ENCODE measurements at regions not wholly inside any gene's neighbourhood (a gene's known extent, or its start where the extent isn't known, plus 50 kb on each side); places are given as distances from the start of the nearest gene placed in this dataset.

DNA sequence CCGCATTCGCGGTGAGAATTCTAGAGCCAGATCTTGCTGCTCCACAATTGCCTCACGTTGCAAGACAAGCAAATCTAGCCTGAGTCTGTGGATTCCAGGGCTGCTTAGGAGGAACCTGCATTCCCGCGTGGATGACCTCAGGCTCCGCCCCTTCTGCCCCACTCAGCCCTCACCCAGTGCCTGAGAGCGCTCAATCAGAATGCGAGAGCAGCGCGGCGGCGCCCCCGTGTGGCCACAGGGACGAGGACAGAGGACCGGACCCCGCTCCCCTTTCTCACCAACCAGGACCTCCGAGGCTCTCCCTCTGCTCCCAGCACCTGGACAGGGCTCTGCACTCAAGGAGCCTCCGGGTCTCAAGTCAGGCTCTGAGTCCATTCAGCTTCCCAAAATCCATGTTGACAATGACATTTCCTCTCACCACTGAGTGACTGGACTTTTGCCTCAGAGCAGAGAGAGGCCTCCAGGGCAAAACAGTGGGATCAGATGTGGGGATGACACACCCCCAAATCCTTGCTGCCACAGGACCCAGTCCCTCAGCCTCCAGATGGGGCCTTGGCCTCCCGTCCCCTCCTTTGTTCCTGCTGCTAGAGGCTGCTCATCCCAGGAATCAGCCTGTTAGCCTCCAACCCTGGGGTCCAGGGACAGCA, 52.0 kb downstream of the RPP21 start:
- no peaks in the 10 kb centered on the region for H3K36me3 ChIP-seq (ENCODE audit: low read depth, missing control alignments)
- intact Hi-C loops (cut with DNase I; ENCODE audit: low total_unique reads), result no loop called here
- 11 to 26% methylated on average over 7 to 20 of the region's 20 CpGs for WGBS, 2 donors
- TF ChIP-seq, protein P1, sequence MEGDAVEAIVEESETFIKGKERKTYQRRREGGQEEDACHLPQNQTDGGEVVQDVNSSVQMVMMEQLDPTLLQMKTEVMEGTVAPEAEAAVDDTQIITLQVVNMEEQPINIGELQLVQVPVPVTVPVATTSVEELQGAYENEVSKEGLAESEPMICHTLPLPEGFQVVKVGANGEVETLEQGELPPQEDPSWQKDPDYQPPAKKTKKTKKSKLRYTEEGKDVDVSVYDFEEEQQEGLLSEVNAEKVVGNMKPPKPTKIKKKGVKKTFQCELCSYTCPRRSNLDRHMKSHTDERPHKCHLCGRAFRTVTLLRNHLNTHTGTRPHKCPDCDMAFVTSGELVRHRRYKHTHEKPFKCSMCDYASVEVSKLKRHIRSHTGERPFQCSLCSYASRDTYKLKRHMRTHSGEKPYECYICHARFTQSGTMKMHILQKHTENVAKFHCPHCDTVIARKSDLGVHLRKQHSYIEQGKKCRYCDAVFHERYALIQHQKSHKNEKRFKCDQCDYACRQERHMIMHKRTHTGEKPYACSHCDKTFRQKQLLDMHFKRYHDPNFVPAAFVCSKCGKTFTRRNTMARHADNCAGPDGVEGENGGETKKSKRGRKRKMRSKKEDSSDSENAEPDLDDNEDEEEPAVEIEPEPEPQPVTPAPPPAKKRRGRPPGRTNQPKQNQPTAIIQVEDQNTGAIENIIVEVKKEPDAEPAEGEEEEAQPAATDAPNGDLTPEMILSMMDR (IDR thresholded peaks at IDR 0.05), result peak in 2 of 3 experiments; percentile 71 to 77
- TF ChIP-seq POLR2A (IDR thresholded peaks at IDR 0.05), result no peak
- H3K9me3 ChIP-seq, result no peaks in the 10 kb centered on the region
- H3K4me1 ChIP-seq, result no peaks in the 10 kb centered on the region
- no peak overlapping the region for H3K27ac ChIP-seq
- H3K27me3 ChIP-seq, result no peaks in the 10 kb centered on the region
- DNase-seq, result peak; percentile 91
- no peak overlapping the region for H3K4me3 ChIP-seq

DNA sequence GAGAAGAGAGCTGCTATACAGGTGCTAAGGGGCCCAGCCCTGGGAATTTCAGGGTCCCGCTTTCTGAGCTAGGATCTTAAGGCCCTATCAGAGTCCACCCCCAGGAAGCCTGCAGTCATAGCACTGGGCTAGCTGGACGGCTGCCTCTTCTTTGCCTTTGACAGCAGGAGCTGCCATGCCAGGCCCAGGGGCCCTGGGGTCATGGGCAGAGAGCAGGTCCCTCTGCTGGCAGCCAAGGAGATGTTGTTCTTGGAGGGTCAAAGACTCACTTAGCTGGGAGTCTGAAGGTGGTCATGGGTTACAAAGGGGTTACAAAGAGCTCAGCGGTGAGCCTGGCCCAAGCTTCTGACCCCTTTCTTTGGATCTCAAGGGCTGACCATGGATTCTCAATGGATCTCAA, 52.7 kb downstream of the RPP21 start:
- 76 to 81% methylated on average over 3 of the region's 3 CpGs for WGBS, 2 donors
- H3K36me3 ChIP-seq (ENCODE audit: low read depth, missing control alignments), result no peaks in the 10 kb centered on the region
- no peak for DNase-seq
- no peak for TF ChIP-seq POLR2A (IDR thresholded peaks at IDR 0.05)
- TF ChIP-seq, protein P1 (IDR thresholded peaks at IDR 0.05), result no peak
- H3K9me3 ChIP-seq, result no peaks in the 10 kb centered on the region
- intact Hi-C loops (cut with DNase I; ENCODE audit: low total_unique reads), result no loop called here
- H3K27me3 ChIP-seq, result no peaks in the 10 kb centered on the region
- H3K4me1 ChIP-seq, result no peaks in the 10 kb centered on the region
- no peak overlapping the region for H3K27ac ChIP-seq
- no peak overlapping the region for H3K4me3 ChIP-seq

DNA sequence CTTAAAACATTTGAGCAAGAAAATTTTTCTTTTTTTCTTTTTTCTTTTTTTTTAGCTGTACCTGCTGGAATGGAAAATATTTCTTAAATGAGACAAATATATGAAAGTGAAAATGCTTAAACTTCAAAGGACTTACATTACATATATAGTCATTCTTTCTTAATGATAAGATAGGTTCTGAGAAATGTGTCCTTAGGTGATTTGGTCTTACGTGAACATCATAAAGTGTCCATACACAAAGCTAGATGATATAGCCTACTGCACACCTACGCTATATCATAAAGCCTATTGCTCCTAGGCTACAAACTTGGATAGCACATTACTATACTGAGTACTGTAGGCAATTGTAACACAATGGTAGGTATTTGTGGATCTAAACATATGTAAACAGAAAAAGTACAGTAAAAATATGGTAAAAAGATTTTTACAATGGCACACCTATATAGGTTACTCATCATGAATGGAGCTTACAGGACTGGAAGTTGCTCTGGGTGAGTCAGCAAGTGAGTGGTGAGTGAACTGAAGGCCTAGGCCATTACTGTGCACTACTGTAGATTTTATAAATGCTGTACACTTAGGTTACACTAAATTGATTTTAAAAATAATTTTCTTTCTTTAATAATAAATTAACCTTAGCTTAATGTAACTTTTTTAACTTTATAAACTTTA, 54.6 kb downstream of the RPP21 start:
- H3K36me3 ChIP-seq (ENCODE audit: low read depth, missing control alignments), result no peaks in the 10 kb centered on the region
- no peaks in the 10 kb centered on the region for H3K27me3 ChIP-seq
- H3K9me3 ChIP-seq, result no peaks in the 10 kb centered on the region
- no peaks in the 10 kb centered on the region for H3K4me1 ChIP-seq
- DNase-seq, result no peak
- WGBS, 2 donors, result 90 to 96% methylated on average over 2 of the region's 2 CpGs
- no peak for TF ChIP-seq POLR2A (IDR thresholded peaks at IDR 0.05)
- TF ChIP-seq, protein P1 (IDR thresholded peaks at IDR 0.05), result no peak
- H3K27ac ChIP-seq, result no peak overlapping the region
- intact Hi-C loops (cut with DNase I; ENCODE audit: low total_unique reads), result no loop called here
- H3K4me3 ChIP-seq, result no peak overlapping the region

DNA sequence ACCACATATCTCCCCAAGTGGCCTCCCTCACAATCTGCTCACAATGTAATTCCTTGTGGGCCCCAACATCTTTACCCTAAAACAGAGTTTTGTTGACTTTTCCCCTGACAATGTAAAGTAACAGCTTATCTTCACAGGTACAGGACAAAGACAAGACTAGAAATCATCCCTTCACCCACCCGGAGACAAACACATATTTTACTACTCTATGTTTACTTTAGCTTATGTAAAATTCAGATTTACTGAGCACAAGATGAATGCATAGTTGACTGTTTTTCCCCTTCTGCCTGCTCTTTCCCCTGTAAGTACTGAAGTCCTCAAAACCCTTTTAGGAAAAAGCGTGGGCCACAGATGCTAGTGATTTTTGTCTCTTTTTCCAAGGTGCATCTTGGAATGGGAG, 61.0 kb downstream of the RPP21 start:
- no peak for DNase-seq
- Histone ChIP-seq H3K4me1 (no peaks in the 10 kb centered on the region), H3K27ac (no peak overlapping the region), H3K9me3 (no peaks in the 10 kb centered on the region), H3K4me3 (no peak overlapping the region), H3K36me3 (ENCODE audit: low read depth, missing control alignments) (no peaks in the 10 kb centered on the region), H3K27me3 (no peaks in the 10 kb centered on the region)
- no peak for TF ChIP-seq POLR2A (IDR thresholded peaks at IDR 0.05)
- TF ChIP-seq, protein P1 (IDR thresholded peaks at IDR 0.05), result no peak
- intact Hi-C loops (cut with DNase I; ENCODE audit: low total_unique reads), result no loop called here
- 88% methylated on average over 2 of the region's 2 CpGs for WGBS, 2 donors

DNA sequence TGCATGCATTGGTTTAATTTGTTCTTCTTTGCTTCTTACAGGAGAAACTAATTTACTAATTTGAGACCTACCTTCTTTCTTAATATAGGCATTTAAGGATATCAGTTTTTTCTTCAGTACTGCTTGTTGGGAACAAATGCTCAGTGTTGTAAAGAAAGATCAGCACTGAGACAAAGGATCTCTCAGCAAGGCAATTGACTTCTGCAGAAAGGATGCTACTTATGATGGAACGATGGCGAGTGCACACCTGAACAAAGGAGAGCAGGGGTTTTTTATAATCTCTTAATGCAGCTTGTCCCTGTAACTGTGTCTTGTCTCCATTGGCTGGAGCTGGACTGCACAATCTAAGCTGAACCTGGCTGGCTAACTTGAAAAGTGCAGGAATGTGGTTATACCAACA, 64.2 kb downstream of the RPP21 start:
- 38 to 54% methylated on average over 2 of the region's 2 CpGs for WGBS, 2 donors
- H3K27me3 ChIP-seq, result no peaks in the 10 kb centered on the region

More for the DNA sequence above, 64.2 kb downstream of the RPP21 start:
- intact Hi-C loops (cut with DNase I; ENCODE audit: low total_unique reads), result no loop called here
- TF ChIP-seq, protein P1 (IDR thresholded peaks at IDR 0.05), result no peak
- TF ChIP-seq POLR2A (IDR thresholded peaks at IDR 0.05), result no peak
- no peaks in the 10 kb centered on the region for H3K4me1 ChIP-seq
- H3K27ac ChIP-seq, result no peak overlapping the region
- no peaks in the 10 kb centered on the region for H3K36me3 ChIP-seq (ENCODE audit: low read depth, missing control alignments)
- no peak overlapping the region for H3K4me3 ChIP-seq
- no peak for DNase-seq
- no peaks in the 10 kb centered on the region for H3K9me3 ChIP-seq

All from testis (tissue), 2 donors.